ENCODE measurements at regions not wholly inside any gene's neighbourhood (a gene's known extent, or its start where the extent isn't known, plus 50 kb on each side); places are given as distances from the start of the nearest gene placed in this dataset.

DNA sequence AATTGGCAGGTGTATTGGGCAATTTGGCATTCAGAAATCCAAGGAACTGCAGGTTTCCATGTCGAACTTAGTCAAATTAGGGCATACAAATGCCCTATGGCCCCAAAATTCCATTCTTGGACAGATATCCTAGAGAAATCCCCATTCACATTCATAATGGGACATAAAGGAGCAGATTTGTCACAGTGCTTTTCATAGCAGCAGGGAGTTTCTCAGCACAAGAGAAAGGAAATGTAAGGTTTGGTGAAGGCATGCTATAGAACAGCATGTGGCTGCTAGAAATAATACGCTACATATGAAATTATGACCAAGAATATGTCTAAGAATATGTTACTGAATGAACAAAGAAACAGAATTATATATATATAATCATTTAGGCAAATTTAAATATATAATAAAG is 437.5 kb upstream of the BOD1L1 start:
- FAIRE-seq (no peak), DNase-seq (ENCODE audit: low read depth, low spot score) (no peak)
- Histone ChIP-seq H3K27me3 (ENCODE audit: control insufficient read depth, extremely low read depth, insufficient read depth, low read length) (peaks cover 3% of the 10 kb centered on the region), H3K27ac (ENCODE audit: control insufficient read depth, insufficient read depth, low read length) (no peak overlapping the region), H3K4me3 (ENCODE audit: control insufficient read depth in 2 of 3, extremely low read depth in 1 of 3, insufficient read depth in 2 of 3, low read depth in 1 of 3, low read length in 3 of 3) (no peak overlapping the region), H3K79me2 (ENCODE audit: control insufficient read depth, insufficient read depth, low read length) (no peaks in the 10 kb centered on the region), H3K9me1 (ENCODE audit: control insufficient read depth, extremely low read depth, insufficient read depth, low read length) (no peaks in the 10 kb centered on the region), H2AFZ (ENCODE audit: control insufficient read depth, low read length) (no peak overlapping the region), H4K20me1 (ENCODE audit: control insufficient read depth, extremely low read depth, insufficient read depth, low read length) (no peaks in the 10 kb centered on the region), H3K4me2 (ENCODE audit: control insufficient read depth, extremely low read depth, insufficient read depth, low read depth, low read length) (no peak overlapping the region), H3K4me1 (ENCODE audit: control insufficient read depth, extremely low read depth, insufficient read depth, low read length) (no peaks in the 10 kb centered on the region), H3K9ac (ENCODE audit: control insufficient read depth, extremely low read depth, insufficient read depth, low read length) (no peak overlapping the region), H3K9me3 (ENCODE audit: control insufficient read depth, low read depth, low read length) (no peaks in the 10 kb centered on the region), H3K36me3 (ENCODE audit: control insufficient read depth in 2 of 2, extremely low read depth in 1 of 2, insufficient read depth in 2 of 2, low read length in 2 of 2) (no peaks in the 10 kb centered on the region)
- TF ChIP-seq EZH2 (IDR thresholded peaks at IDR 0.05; ENCODE audit: low read length): no peak
- TF ChIP-seq, protein P1, sequence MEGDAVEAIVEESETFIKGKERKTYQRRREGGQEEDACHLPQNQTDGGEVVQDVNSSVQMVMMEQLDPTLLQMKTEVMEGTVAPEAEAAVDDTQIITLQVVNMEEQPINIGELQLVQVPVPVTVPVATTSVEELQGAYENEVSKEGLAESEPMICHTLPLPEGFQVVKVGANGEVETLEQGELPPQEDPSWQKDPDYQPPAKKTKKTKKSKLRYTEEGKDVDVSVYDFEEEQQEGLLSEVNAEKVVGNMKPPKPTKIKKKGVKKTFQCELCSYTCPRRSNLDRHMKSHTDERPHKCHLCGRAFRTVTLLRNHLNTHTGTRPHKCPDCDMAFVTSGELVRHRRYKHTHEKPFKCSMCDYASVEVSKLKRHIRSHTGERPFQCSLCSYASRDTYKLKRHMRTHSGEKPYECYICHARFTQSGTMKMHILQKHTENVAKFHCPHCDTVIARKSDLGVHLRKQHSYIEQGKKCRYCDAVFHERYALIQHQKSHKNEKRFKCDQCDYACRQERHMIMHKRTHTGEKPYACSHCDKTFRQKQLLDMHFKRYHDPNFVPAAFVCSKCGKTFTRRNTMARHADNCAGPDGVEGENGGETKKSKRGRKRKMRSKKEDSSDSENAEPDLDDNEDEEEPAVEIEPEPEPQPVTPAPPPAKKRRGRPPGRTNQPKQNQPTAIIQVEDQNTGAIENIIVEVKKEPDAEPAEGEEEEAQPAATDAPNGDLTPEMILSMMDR (optimal IDR thresholded peaks at IDR 0.05 in 1 of 3, IDR thresholded peaks at IDR 0.05 in 1 of 3, conservative IDR thresholded peaks at IDR 0.05 in 1 of 3; ENCODE audit: extremely low read depth in 1 of 3, insufficient read depth in 2 of 3, low read length in 3 of 3): no peak
- dilution Hi-C loops (cut with MboI; ENCODE audit: extremely low pct_ligation_motif_present, low sequenced_read_pairs): no loop called here

DNA sequence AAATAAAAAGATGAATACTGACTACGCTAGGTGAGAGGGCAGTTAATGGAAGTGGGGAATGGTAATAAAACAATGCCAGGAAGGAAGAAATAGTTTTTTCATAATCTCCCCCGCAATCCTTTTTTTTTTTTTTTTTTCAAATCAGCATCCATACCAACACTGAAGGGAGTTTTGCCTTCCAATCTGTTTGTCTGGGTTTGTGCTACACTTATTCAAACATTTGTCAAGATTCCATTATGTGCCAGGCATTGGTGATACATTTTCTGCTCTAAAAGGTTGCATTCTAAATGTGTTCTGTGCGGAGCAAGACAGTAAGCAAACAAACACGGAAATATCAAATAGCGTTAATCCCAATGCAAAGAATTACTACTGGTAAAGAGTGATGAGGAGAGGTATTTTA is 437.9 kb upstream of the BOD1L1 start:
- Histone ChIP-seq H3K36me3 (ENCODE audit: control insufficient read depth in 2 of 2, extremely low read depth in 1 of 2, insufficient read depth in 2 of 2, low read length in 2 of 2) (no peaks in the 10 kb centered on the region), H3K4me3 (ENCODE audit: control insufficient read depth in 2 of 3, extremely low read depth in 1 of 3, insufficient read depth in 2 of 3, low read depth in 1 of 3, low read length in 3 of 3) (no peak overlapping the region), H3K27me3 (ENCODE audit: control insufficient read depth, extremely low read depth, insufficient read depth, low read length) (peaks cover 7% of the 10 kb centered on the region), H4K20me1 (ENCODE audit: control insufficient read depth, extremely low read depth, insufficient read depth, low read length) (no peaks in the 10 kb centered on the region), H3K4me2 (ENCODE audit: control insufficient read depth, extremely low read depth, insufficient read depth, low read depth, low read length) (no peak overlapping the region), H3K9ac (ENCODE audit: control insufficient read depth, extremely low read depth, insufficient read depth, low read length) (no peak overlapping the region), H3K9me1 (ENCODE audit: control insufficient read depth, extremely low read depth, insufficient read depth, low read length) (no peaks in the 10 kb centered on the region), H2AFZ (ENCODE audit: control insufficient read depth, low read length) (no peak overlapping the region), H3K27ac (ENCODE audit: control insufficient read depth, insufficient read depth, low read length) (no peak overlapping the region), H3K4me1 (ENCODE audit: control insufficient read depth, extremely low read depth, insufficient read depth, low read length) (no peaks in the 10 kb centered on the region), H3K79me2 (ENCODE audit: control insufficient read depth, insufficient read depth, low read length) (no peaks in the 10 kb centered on the region), H3K9me3 (ENCODE audit: control insufficient read depth, low read depth, low read length) (no peaks in the 10 kb centered on the region)
- TF ChIP-seq EZH2 (IDR thresholded peaks at IDR 0.05; ENCODE audit: low read length): no peak
- TF ChIP-seq, protein P1 (optimal IDR thresholded peaks at IDR 0.05 in 1 of 3, IDR thresholded peaks at IDR 0.05 in 1 of 3, conservative IDR thresholded peaks at IDR 0.05 in 1 of 3; ENCODE audit: extremely low read depth in 1 of 3, insufficient read depth in 2 of 3, low read length in 3 of 3): no peak
- dilution Hi-C loops (cut with MboI; ENCODE audit: extremely low pct_ligation_motif_present, low sequenced_read_pairs): no loop called here
- no peak for FAIRE-seq
- DNase-seq (ENCODE audit: low read depth, low spot score): no peak
